ENCODE measurements at regions not wholly inside any gene's neighbourhood (a gene's known extent, or its start where the extent isn't known, plus 50 kb on each side); places are given as distances from the start of the nearest gene placed in this dataset.

DNA sequence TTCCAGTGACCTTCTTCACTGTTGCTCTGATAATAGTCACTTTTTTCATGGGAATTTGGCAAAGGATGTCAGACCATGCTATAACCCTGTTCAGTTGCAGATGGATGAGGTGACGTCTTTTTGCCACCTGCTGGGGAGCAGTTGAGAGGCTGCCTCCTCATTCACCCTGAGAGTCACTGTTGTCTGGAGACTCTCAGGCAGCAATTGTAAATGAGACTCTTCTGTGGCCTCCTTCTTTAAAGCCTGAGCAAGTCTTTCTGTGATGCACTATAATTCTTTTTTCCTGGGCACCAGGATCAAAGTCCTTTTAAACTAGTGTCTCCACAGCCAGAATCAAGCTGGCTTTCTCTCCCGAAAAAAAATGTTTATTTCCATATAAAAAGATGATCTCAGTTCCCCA, 345.1 kb downstream of the ARL4A start:
- DNase-seq (ENCODE audit: insufficient read length, low spot score) (no peak), FAIRE-seq (peak; percentile 60)
- TF ChIP-seq POLR2A (IDR thresholded peaks at IDR 0.05; ENCODE audit: low read depth, low read length), result no peak

DNA sequence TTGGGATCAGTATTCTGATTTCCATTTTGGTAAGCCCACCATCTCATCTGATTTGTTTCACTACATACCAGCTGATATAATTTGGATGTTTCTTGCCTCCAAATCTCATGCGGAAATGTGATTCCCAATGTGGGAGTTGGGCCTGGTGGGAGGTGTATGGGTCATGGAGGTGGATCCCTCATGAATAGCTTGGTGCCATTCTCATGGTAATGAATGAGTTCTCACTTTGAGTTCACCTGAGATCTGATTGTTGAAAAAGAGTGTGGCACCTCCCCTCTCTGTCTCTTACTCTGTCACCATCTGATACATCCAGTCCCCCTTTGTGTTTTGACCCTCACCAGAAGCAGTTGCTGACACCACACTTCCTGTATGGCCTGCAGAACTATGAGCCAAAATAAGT, 347.3 kb downstream of the ARL4A start:
- DNase-seq (ENCODE audit: insufficient read length, low spot score) (no peak), FAIRE-seq (no peak)
- TF ChIP-seq POLR2A (IDR thresholded peaks at IDR 0.05; ENCODE audit: low read depth, low read length), result no peak

- FAIRE-seq (no peak), DNase-seq (ENCODE audit: insufficient read length, low spot score) (no peak)
- no peak for TF ChIP-seq POLR2A (IDR thresholded peaks at IDR 0.05; ENCODE audit: low read depth, low read length)
Observed at GRCh38 chr7:13035233-13035632, 347.8 kb downstream of the ARL4A start.

GRCh38 chr7:13036256-13036780, 348.9 kb downstream of the ARL4A start:
- no peak for DNase-seq (ENCODE audit: insufficient read length, low spot score)
- TF ChIP-seq POLR2A (IDR thresholded peaks at IDR 0.05; ENCODE audit: low read depth, low read length), result no peak
- no peak for FAIRE-seq

DNA sequence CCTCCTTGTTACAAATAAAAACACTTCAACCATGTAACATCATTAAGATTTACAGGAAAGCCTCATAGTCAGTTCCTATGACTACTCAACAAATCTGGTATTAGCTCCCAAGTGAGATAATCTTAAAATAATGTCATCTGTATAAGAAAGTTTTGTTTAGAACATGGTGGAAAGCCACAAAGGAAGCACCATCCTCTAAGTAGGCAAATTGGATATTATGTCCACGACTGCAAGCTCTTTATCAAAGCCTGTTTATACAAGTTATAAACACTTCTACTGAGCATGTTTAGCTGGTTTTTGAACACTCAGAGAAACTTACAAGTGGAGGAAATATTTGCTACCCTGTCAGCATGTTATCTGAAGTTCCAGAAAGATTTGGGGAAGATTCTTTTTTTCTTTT, 349.8 kb downstream of the ARL4A start:
- DNase-seq (ENCODE audit: insufficient read length, low spot score) (no peak), FAIRE-seq (no peak)
- no peak for TF ChIP-seq POLR2A (IDR thresholded peaks at IDR 0.05; ENCODE audit: low read depth, low read length)

DNA sequence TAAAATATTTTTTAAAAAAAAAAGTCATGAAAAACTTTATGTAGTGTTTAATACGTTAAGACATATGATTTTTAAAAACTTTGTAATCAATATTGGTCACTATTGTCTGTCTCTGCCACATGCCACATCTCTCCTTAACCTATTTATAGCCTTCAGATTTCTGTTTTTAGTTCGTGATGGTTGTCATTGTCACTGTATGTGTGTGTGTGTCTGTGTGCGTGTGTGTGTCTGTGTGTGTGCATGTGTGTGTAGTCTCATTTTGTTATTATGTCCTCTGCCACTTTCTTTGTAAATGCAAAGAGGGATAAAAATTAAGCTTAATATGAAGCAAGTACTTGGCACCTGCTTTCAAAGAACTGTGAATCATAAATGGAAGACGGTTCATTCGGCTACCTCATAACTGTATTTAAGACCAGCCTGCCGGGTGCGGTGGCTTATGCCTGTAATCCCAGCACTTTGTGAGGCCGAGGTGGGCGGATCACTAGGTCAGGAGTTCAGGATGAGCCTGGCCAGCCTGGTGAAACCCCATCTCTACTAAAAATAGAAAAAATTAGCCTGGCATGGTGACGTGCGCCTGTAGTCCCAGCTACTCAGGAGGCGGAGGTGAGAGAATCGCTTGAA, 354.0 kb downstream of the ARL4A start:
- peak; percentile 86 for FAIRE-seq
- no peak for DNase-seq (ENCODE audit: insufficient read length, low spot score)
- no peak for TF ChIP-seq POLR2A (IDR thresholded peaks at IDR 0.05; ENCODE audit: low read depth, low read length)

DNA sequence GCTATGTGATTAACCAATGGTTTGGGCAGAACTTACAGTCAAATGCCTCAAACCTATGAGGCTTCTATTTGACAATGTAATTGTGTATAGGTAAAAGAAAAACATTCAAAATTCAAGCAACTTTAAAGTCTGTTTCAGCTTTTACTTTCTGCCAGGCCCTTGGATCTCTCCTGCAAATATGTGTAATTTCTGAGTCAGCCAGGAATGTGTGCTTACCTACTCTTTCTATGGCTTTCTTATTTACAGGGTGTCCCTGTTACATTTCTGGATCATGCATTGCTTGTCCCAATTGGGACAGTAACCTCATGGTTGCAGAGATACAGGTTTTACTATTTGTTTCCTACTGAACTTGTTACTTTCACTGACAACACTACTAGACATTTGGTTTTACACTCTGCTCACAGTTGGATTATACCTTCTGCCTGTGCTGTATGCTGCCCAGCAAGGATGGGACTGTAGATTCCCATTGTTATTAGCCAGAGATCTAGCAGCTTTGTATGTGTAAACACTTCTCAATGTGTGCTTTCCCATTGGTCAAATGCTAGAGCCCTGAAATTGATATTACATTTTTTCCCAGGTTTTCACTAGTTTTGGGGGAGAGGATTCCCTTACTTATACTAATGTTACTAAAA, 355.3 kb downstream of the ARL4A start:
- DNase-seq (ENCODE audit: insufficient read length, low spot score), result peak; percentile 40
- peak; percentile 98 for FAIRE-seq
- TF ChIP-seq POLR2A (IDR thresholded peaks at IDR 0.05; ENCODE audit: low read depth, low read length), result no peak

DNA sequence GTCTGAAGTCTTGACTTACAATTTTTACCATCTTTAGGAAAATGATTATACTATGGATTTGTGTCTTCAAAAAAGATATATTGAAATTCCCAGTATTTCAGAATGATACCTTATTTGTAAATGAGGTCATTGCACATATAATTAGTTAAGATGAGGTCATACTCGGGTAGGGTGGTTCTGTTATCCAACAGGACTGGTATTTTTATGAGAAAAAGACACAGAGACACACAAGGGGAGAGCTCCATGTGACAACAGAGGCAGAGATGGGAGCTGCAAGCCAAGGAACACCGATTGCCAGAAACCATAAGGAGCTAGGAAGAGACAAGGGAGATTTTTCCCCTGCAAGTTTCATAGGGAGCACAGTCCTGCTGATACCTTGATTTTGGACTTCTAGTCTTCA, 356.9 kb downstream of the ARL4A start:
- FAIRE-seq, result peak; percentile 93
- TF ChIP-seq POLR2A (IDR thresholded peaks at IDR 0.05; ENCODE audit: low read depth, low read length), result no peak

GRCh38 chr7:13047061-13047460, 359.6 kb downstream of the ARL4A start:
- FAIRE-seq (peak; percentile 77), DNase-seq (ENCODE audit: insufficient read length, low spot score) (no peak)
- no peak for TF ChIP-seq POLR2A (IDR thresholded peaks at IDR 0.05; ENCODE audit: low read depth, low read length)

More for the DNA sequence above, 356.9 kb downstream of the ARL4A start:
- DNase-seq (ENCODE audit: insufficient read length, low spot score), result no peak

DNA sequence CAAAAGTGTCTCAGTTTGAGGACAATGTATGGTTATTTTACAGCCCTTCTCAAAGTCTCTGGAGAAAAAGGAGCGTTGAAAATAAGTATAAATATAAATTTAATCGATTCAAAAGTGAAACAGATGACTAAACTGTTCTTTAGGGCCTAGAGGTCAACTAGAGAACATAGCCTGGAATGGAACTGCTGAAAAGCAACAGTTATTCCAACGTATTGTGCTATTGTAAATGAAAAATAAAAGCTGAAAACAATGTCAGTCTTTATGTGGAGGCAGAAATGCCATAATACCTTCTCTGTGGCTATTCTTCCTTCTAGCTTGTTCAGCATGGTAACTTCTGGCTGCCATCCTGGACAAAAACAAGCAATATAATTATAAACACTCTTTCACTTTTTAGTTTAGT, 362.5 kb downstream of the ARL4A start:
- TF ChIP-seq POLR2A (IDR thresholded peaks at IDR 0.05; ENCODE audit: low read depth, low read length), result no peak
- no peak for FAIRE-seq
- no peak for DNase-seq (ENCODE audit: insufficient read length, low spot score)

DNA sequence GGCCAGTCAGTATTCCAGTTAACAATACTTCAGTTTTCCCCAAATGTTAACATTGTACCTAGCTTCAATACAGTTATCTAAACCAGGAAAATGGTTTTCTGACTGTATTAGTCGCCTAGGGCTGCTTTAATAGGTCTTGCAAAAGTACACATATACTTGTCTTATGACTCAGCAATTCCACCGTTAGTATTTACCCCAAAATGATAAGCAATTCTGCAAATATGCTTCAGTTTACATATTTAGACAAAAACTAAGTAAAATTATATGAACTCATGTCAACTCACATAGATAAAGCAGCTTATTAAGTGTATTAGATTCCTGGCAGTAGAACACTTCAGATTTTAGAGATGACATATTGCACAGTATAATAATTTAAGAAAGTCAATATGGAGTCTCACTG, 363.3 kb downstream of the ARL4A start:
- DNase-seq (ENCODE audit: insufficient read length, low spot score) (no peak), FAIRE-seq (peak; percentile 98)
- no peak for TF ChIP-seq POLR2A (IDR thresholded peaks at IDR 0.05; ENCODE audit: low read depth, low read length)

DNA sequence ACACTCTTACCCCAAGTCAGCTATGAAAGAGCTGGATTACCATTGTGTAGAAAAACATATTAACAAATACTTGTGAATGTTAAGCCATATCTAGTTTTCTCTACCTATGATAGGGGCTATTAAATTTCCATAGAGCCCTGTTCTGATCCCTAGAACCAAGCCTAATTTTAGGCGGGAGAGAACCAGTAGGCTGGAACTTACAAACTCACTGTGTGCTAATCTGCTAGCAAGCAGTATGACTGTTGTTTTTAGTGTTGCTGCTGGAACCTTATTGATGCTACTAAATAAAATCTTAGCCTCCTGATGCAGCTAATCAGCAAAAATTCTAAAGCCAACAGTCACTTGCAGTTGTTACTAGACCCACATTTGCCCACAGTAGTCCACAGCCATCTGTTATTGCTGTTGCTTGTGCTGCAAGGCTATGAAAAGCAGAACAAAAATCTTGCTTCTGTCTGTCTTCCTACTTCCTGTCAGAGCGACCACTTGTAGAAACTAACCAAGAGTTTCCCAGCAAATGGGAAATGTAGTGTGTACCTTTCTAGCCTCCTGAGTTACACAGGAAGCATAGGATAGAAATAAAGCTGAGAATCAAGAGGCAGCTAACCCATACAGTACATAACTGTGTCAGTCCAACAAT, 368.4 kb downstream of the ARL4A start:
- TF ChIP-seq POLR2A (IDR thresholded peaks at IDR 0.05; ENCODE audit: low read depth, low read length), result no peak
- FAIRE-seq (peak; percentile 91), DNase-seq (ENCODE audit: insufficient read length, low spot score) (no peak)

DNA sequence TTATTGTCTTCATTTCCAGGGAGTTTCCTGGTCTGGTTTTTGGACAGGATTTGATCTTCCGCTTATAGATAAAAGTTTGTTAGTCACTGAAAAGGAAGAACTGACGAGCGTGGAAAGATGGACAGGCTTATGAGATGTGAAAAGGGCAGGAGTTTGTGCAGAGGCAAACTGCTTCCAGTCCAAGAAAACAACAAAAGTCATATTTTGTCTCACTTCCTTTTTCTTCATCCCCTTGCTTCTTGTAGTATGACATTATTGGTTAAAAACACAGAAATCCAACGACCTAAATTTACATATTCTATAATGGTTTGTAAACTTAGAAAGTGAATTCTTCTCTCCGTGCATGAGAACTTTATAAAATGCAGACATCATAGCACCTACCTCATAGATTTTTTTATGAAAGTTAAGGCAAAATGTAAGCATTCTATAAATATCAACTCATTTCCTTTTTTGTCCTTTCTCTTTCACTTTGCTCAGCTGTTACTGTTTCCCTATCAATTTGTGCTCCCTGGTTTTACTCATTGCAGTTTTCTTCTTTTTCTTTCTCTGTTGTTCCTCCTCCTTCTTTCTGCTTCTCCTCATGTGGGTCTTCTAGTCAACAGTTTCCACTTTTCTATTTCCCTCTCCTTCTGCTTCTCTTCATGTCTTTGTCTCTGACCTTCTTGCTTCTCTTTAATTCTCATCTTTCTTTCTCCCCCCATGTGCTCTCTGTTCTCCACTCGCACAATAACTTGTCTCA, 370.2 kb downstream of the ARL4A start:
- DNase-seq (ENCODE audit: insufficient read length, low spot score) (no peak), FAIRE-seq (peak; percentile 90)
- TF ChIP-seq POLR2A (IDR thresholded peaks at IDR 0.05; ENCODE audit: low read depth, low read length), result no peak

DNA sequence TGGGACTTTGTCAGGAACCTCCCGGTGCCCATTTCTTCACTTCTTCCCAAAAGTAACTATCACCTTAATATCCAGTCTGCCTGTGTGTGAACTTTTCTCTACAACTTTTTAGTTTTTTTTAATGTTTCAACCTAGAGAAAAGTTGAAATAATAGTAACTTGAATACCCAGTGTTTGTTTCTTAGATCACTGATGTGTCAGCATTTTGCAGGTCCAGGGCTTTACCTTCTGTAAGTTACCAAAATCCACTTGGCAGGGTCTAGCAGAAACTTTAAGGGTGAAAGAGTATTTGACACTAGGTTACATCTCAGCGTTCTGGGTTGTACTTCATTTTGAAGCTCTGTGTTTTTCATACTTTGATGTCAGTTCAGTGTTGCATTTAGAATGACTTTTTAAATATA, 372.7 kb downstream of the ARL4A start:
- no peak for DNase-seq (ENCODE audit: insufficient read length, low spot score)
- no peak for TF ChIP-seq POLR2A (IDR thresholded peaks at IDR 0.05; ENCODE audit: low read depth, low read length)
- no peak for FAIRE-seq

All from H54 (cell line).